HG02943 (cell line): ENCODE measurements at regions not wholly inside any gene's neighbourhood (a gene's known extent, or its start where the extent isn't known, plus 50 kb on each side); places are given as distances from the start of the nearest gene placed in this dataset.

Source experiments
- ATAC-seq: cut with Tn5 transposase; IDR thresholded peaks from one replicate; pipeline ENCODE4 v1.9.1; 2021; ENCODE audit warnings: mild to moderate bottlenecking, low read depth, moderate library complexity; ENCODE audit not compliant: unreplicated experiment

DNA sequence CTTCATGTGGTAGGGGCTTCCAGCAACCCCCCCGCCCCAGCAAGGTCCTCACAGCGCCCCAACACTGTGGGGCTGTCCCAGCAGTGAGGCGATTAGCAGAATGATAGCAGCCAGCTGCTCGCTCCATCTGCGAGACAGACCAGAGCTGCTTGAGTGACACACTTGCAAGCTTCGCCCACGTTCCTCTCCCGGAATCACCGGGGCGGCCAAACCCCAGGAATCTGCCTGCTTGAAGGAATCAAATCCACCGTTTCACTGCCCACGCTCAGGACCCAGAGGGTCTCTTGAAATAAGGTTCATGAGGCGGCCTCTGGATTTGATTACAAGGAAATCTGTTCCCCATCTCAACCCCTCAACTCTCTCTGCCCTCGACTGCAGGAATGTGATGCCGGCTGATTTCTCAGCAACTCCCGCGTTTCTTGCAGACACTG lies 356.0 kb downstream of the C16orf95 start:
- ATAC-seq, result no peak

- no peak for ATAC-seq
Observed at GRCh38 chr16:86962259-86962658, 354.9 kb downstream of the C16orf95 start.

GRCh38 chr16:86962913-86963312 lies 354.3 kb downstream of the C16orf95 start:
- no peak for ATAC-seq

DNA sequence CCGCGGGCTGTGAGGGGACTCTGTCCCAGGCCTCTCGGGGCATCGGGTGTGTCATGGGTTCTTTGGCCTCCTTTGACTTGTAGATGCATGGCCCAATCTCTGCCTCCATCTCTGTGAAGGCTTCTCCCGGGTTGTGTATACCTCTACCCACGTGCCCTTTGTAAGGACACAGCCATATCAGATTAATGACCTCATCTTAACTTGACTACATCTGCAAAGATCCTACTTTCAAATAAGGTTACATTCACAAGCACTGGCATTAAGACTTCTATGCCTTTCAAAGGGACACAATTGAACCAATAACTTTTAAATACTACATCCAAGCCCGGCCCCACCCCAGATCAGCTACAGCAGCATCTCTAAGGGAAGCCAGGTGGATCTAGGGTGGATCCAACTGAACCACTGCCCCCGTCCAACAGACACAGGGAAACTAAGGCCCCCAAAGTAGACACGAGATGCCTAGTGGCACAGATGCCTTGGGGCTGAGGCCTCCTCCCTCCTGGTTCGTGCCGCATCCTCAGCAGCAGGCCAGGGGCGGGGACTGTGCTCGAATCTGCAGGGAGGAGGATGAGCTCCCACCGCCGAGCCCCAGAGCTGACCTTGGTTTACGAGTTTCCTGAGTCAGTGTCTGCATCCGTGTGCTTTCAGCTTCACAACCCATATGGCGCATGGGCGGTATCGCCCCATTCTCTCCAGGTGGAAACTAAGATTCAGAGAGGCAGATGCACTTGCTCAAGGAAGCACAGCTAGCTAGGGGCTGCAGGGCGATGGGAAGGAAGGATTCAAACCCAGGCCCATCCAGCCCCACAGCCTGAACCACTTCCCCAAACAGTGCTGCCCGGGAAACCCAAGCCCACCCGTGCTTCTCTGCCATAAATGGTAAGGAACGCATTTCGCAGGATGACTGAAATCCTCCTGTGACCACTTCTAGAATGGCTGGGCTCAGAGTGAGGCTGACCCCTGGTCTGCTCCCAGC lies 353.3 kb downstream of the C16orf95 start:
- no peak for ATAC-seq

- no peak for ATAC-seq
Observed at GRCh38 chr16:86964796-86965241, 352.4 kb downstream of the C16orf95 start.

DNA sequence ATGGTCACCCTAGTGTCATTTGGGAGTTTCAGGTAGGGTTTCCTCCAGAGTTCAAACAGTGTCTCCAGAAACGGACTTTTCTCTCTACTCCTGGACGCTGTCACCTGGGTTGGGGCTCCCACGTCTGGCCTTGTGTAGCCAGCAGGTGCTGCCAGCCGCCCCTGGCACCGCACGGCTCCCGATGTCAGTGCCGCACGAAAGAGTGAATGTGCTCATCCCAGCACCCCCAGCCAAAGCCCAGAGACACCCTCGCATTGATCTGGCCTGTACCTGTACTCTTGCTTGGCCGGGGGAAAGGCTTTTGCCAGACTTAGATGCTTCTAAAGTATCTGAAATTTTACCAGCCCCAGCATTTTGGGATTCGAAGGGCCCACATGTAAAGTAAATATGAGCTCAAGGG lies 351.9 kb downstream of the C16orf95 start:
- no peak for ATAC-seq

DNA sequence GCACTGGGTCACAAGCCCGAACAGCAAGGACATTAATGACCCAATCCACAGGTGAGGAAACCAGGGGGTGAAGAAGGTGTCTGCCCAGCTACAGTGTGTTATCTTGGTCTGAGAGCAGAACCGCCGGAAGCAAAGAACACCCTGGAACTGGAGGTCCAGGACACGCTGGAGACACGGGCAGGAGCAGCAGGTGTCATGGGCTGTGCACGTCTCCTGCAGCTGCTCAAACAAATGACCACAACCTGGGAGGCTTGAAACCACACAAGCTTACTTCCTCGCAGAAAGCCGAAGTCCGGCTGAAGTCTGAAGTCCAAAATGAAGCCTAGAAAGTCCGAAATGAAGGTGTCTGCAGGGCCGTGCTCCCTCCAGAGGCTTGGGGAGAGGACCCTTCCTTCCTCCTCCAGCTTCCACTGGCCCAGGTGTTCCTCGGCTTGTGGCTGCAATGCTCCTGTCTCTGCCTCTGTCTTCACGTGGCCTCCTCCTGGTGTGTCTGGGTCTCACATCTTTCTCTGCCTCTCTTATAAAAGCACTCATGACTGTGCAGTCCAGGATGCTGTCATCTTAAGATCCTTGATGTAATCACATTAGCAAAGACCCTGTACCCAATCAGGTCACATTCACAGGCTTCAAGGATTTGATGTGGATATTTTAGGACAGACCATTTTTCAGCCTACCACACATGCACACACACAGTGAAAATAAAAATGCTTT lies 351.2 kb downstream of the C16orf95 start:
- ATAC-seq, result no peak

GRCh38 chr16:86966777-86967176 lies 350.4 kb downstream of the C16orf95 start:
- no peak for ATAC-seq

GRCh38 chr16:86968866-86969265 lies 348.3 kb downstream of the C16orf95 start:
- ATAC-seq, result no peak

GRCh38 chr16:86969716-86970115 lies 347.5 kb downstream of the C16orf95 start:
- ATAC-seq, result no peak

DNA sequence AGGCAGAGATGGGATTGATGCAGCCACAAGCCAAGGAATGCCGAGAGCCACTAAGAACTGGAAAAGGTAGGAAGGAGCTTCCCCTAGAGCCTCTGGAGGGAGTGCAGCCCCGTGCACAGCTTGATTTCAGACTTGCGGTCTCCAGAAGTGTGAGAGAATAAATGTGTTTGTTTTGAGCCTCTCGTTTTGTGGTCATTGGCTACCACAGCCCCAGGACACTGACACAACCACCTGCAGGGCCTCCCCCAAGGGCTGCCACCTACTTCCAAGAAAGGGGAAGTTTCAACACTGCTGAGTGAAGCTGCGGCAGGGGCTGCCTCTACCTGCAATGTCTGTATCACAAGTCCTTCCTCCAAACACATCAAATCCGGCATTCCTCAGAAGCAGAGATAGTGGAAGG lies 346.9 kb downstream of the C16orf95 start:
- no peak for ATAC-seq

DNA sequence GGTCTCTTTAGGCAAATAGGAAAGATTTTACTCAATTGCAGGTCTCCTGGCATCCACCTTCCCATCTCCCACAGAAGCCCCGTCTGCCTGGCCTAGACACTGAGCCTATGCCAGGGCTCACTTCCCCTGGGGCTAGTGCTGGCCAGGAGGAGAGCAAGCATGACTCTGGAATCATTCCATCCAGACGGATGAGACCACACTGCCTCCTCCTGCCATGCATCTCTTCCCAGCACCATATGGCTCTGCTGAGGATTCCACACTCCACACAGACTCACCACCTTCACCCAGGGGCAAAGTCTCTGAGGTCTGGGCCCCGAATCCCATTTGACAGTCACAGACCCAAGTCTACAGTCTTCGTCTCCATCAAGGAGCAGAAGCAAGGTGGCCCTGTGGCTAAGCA lies 346.5 kb downstream of the C16orf95 start:
- ATAC-seq, result no peak

DNA sequence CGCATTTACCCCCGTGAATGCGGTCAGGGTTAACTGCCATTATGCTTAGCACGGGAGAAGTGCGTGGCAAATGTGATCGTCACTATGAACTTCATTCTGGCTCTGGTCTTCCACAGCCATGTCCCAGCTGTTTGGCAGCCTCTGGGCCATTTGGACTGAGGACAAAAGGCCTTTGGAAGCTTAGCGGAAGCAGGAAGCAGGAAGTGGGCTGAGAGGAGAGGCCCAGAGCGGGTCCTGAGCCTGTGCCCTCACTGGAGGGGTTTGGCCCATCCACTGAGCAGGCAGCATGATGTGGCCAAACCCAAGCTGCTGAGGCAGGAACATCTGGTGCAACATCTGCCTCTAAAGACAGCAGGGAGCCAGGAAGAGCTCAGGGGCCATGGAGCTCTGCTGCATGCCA lies 345.9 kb downstream of the C16orf95 start:
- ATAC-seq, result no peak

GRCh38 chr16:86974120-86974519 lies 343.1 kb downstream of the C16orf95 start:
- ATAC-seq, result no peak

GRCh38 chr16:86975445-86975844 lies 341.7 kb downstream of the C16orf95 start:
- no peak for ATAC-seq

DNA sequence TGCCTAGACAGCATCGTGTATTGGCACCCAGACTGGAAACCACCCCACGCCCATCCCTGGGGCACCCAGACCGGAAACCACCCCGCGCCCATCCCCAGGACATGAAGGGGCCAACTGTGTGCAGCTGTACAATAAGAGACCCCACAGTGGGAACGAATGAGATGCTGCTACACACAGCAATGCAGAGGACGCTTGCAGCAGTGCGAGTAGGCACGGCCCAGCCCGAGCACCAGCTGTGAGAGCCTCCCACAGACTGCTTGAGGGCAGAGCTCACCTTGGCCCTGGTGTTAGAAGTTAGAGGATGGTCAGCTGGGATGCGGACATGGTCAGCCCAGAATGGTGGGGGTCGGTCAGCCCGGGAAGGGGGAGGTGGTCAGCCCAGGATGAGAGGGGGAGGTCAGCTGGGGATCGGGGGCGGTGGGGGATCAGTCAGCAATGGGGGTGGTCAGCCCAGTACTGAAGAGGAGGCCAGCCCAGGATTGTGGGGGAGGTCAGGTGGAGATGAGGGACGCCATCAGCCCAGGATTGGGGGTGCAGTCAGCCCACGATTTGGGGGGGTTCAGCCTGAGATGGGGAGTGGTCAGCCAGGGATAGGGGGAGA lies 340.0 kb downstream of the C16orf95 start:
- no peak for ATAC-seq

- ATAC-seq, result no peak
Observed at GRCh38 chr16:86978445-86979030, 338.7 kb downstream of the C16orf95 start.

- ATAC-seq, result no peak
Observed at GRCh38 chr16:86979061-86979460, 338.1 kb downstream of the C16orf95 start.

DNA sequence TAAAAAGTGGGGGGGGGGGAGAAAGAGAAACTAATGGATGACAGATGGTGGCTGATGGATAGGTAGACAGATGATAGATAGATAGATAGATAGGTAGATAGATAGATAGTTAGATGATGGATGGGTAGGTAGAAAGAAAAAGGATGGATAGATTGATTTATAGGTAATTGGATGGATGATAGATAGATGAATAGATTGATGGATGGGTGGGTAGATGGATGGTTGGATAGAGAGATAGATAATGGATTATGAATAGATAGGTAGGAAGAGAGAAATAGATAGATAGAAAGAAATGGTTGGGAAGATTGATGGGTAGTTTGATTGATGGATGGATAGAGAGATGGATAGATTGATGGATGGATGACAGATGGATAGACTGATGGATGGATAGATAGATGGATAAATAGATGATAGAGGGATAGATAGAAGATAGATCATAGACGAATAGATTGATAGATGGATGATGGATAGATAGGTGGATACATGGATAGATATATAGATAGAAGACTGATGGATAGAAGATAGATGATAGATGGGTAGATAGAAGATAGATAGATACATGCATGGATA lies 337.1 kb downstream of the C16orf95 start:
- ATAC-seq, result no peak

- no peak for ATAC-seq
Observed at GRCh38 chr16:86980644-86981043, 336.5 kb downstream of the C16orf95 start.

DNA sequence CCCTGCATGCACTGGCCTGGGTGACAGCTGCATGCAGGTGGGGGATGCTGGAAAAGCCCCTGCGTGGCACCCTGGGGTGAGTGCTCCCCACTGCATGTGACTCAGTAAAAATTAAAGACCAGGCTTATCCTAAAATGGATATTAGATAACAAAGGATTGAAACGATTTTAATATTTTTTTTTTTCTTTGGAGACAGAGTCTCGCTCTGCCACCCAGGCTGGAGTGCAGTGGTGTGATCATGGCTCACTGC lies 334.9 kb downstream of the C16orf95 start:
- ATAC-seq, result no peak
